Hepatocyte (in vitro differentiated cells): ENCODE measurements at regions not wholly inside any gene's neighbourhood (a gene's known extent, or its start where the extent isn't known, plus 50 kb on each side); places are given as distances from the start of the nearest gene placed in this dataset.

Source experiments
- DNase-seq: peaks from one replicate; pipeline ENCODE4 v3.0.0-alpha.2; 2016; ENCODE audit warnings: low spot score
- H2AFZ ChIP-seq: fragments of 200-600 bp; sonication (generic); 2 replicates; pipeline ENCODE4 v1.6.0; 2016; ENCODE audit warnings: antibody characterized with exemption, mild to moderate bottlenecking
- H3K27ac ChIP-seq: fragments of 200-600 bp; sonication (generic); 2 replicates; pipeline ENCODE4 v1.5.1; 2016; ENCODE audit warnings: mild to moderate bottlenecking
- H3K27me3 ChIP-seq: fragments of 200-600 bp; sonication (generic); 2 replicates; pipeline ENCODE4 v1.6.1; 2016
- H3K36me3 ChIP-seq: fragments of 200-600 bp; sonication (generic); replicated peaks from 2 replicates; pipeline ENCODE4 v1.5.1; 2016; ENCODE audit warnings: low read depth; ENCODE audit not compliant: insufficient read depth
- H3K4me1 ChIP-seq: fragments of 200-600 bp; sonication (generic); 2 replicates; pipeline ENCODE4 v1.5.1; 2016; ENCODE audit warnings: mild to moderate bottlenecking, moderate library complexity; ENCODE audit not compliant: insufficient read depth
- H3K4me2 ChIP-seq: fragments of 200-600 bp; sonication (generic); 2 replicates; pipeline ENCODE4 v1.6.0; 2016
- H3K4me3 ChIP-seq: fragments of 200-600 bp; sonication (generic); 2 replicates; pipeline ENCODE4 v1.5.1; 2016; ENCODE audit warnings: mild to moderate bottlenecking
- H3K79me2 ChIP-seq: fragments of 200-600 bp; sonication (generic); 2 replicates; pipeline ENCODE4 v1.6.0; 2017; ENCODE audit warnings: mild to moderate bottlenecking
- H3K9me2 ChIP-seq: fragments of 200-600 bp; sonication (generic); replicated peaks from 2 replicates; pipeline ENCODE4 v1.6.0; 2017; ENCODE audit warnings: mild to moderate bottlenecking; ENCODE audit not compliant: insufficient read depth
- H3K9me3 ChIP-seq: fragments of 200-600 bp; sonication (generic); 2 replicates; pipeline ENCODE4 v1.5.1; 2016; ENCODE audit warnings: low read depth, mild to moderate bottlenecking
- H4K20me1 ChIP-seq: fragments of 200-600 bp; sonication (generic); 2 replicates; pipeline ENCODE4 v1.6.0; 2016; ENCODE audit warnings: mild to moderate bottlenecking; ENCODE audit not compliant: insufficient read depth, poor library complexity, severe bottlenecking
- EZH2 ChIP-seq: fragments of 200-600 bp; sonication (generic); IDR thresholded peaks from 2 replicates; pipeline ENCODE4 v1.6.1; 2016; ENCODE audit warnings: antibody characterized with exemption, mild to moderate bottlenecking, borderline replicate concordance
- EZH2phosphoT487 ChIP-seq: fragments of 200-600 bp; sonication (generic); IDR thresholded peaks from one replicate; pipeline ENCODE4 v1.6.1; 2018; ENCODE audit warnings: antibody characterized with exemption, mild to moderate bottlenecking, low read depth, moderate library complexity; ENCODE audit not compliant: unreplicated experiment, severe bottlenecking
- WGBS: methylation state at CpG from one replicate; pipeline ENCODE4 v1.1.6; 2016; ENCODE audit warnings: low lambda C conversion rate; ENCODE audit errors: missing lambda C conversion rate; 5-methylcytosine and 5-hydroxymethylcytosine counted together
- TF ChIP-seq, protein P1 (sequence below): fragments of 200-600 bp; sonication (generic); IDR thresholded peaks from 2 replicates; pipeline ENCODE4 v1.5.1; 2016; ENCODE audit warnings: antibody characterized with exemption, mild to moderate bottlenecking; ENCODE audit not compliant: poor library complexity

DNA sequence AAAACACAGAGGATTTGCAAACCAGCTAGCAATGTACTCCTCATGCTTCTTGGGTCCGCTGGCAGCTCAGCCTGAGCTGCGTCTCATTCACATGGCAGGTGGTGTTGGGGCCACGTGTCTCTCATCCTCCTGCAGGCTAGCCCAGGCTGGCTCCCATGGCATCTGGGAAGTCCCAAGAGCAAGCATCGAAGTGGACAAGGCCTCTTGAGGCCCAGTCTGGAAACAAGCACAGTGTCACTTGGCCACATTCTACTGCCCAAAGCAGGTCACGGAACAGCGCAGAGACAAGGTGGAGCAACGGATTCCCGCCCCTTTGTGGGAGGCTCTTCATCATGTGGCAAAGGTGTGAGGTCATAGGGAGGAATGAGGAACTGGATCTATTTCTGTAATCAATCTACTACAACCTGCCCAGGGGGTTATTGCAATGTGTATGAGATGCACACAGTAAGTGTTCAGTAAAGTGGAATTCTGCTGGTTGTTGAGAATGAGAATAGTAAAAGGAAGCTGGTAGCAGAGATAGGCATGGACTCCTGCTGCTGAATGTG is 128.3 kb downstream of the TPRA1 start:
- TF ChIP-seq EZH2phosphoT487 (no peak), EZH2 (no peak)
- TF ChIP-seq, protein P1, sequence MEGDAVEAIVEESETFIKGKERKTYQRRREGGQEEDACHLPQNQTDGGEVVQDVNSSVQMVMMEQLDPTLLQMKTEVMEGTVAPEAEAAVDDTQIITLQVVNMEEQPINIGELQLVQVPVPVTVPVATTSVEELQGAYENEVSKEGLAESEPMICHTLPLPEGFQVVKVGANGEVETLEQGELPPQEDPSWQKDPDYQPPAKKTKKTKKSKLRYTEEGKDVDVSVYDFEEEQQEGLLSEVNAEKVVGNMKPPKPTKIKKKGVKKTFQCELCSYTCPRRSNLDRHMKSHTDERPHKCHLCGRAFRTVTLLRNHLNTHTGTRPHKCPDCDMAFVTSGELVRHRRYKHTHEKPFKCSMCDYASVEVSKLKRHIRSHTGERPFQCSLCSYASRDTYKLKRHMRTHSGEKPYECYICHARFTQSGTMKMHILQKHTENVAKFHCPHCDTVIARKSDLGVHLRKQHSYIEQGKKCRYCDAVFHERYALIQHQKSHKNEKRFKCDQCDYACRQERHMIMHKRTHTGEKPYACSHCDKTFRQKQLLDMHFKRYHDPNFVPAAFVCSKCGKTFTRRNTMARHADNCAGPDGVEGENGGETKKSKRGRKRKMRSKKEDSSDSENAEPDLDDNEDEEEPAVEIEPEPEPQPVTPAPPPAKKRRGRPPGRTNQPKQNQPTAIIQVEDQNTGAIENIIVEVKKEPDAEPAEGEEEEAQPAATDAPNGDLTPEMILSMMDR = no peak
- Histone ChIP-seq H3K4me2 (no peak overlapping the region), H3K79me2 (no peaks in the 10 kb centered on the region), H3K4me3 (no peak overlapping the region), H3K27me3 (peaks cover 32% of the 10 kb centered on the region), H2AFZ (no peak overlapping the region), H3K9me2 (no peaks in the 10 kb centered on the region), H3K9me3 (no peaks in the 10 kb centered on the region), H3K36me3 (no peaks in the 10 kb centered on the region), H3K27ac (no peak overlapping the region), H4K20me1 (no peaks in the 10 kb centered on the region), H3K4me1 (no peaks in the 10 kb centered on the region)
- no peak for DNase-seq
- WGBS = 86% methylated on average over 8 of the region's 8 CpGs

DNA sequence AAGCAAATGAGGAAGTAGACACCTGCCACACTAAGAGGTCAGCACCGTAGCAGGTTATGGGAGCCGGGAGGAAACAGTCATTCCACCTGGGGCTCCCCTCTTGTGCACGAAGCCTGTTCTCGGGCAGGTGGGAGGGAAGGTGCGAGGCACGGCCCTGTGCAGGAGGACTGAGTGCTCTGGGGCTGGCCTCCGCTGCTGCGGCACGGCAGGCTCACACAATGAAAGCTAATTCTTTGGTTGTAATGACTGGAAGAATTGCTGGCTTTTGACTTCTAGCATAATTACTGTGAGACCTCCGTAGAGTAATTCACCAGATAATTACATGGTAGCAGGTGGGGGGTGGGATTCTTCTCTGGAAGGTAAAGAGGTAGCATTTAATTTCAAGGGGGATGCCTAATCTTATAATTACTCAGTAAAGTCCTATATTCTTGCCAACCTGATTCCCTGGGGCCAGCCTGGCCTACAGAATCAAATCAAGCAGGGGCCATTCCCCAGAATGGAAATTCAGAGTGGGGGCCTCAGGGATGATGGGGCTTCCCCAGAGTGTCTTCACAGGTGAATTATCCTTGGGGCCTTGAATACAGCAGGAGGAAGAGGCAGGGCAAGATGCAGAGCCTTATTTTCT is 129.1 kb downstream of the TPRA1 start:
- H3K27ac ChIP-seq = no peak overlapping the region
- H3K36me3 ChIP-seq = no peaks in the 10 kb centered on the region
- no peaks in the 10 kb centered on the region for H3K9me2 ChIP-seq
- peaks cover 40% of the 10 kb centered on the region for H3K27me3 ChIP-seq
- no peak overlapping the region for H3K4me3 ChIP-seq
- H3K79me2 ChIP-seq = no peaks in the 10 kb centered on the region
- peaks cover 4% of the 10 kb centered on the region for H3K4me1 ChIP-seq
- H2AFZ ChIP-seq = no peak overlapping the region
- TF ChIP-seq EZH2 = no peak
- no peak for TF ChIP-seq EZH2phosphoT487
- TF ChIP-seq, protein P1 = no peak
- 71% methylated on average over 10 of the region's 10 CpGs for WGBS
- no peaks in the 10 kb centered on the region for H3K9me3 ChIP-seq
- DNase-seq = no peak
- H3K4me2 ChIP-seq = no peak overlapping the region
- no peaks in the 10 kb centered on the region for H4K20me1 ChIP-seq

DNA sequence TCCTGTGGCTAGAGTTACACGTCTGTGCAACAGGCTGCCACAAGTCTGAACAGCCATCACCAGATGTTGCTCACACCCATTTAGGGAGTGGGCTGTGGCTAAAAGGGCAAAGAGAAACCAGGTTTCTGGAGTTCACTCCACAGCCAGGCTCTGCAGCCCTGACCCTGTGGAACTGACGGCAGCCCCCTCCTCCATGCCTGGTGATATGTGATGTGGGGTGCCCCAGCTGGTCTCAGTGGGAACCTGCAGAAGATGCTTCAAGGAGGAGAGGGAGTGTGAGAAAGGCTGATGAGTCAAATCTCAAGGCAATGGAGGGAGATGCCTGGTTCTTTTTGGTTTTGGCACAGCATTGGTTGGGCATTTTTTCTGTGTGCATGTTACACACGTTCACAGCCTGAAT is 130.6 kb downstream of the TPRA1 start:
- H3K4me3 ChIP-seq = no peak overlapping the region
- no peaks in the 10 kb centered on the region for H3K79me2 ChIP-seq
- no peaks in the 10 kb centered on the region for H3K9me3 ChIP-seq
- H3K36me3 ChIP-seq = no peaks in the 10 kb centered on the region
- no peak overlapping the region for H3K4me2 ChIP-seq
- no peak for TF ChIP-seq EZH2phosphoT487
- no peak for TF ChIP-seq EZH2
- TF ChIP-seq, protein P1 = no peak
- H2AFZ ChIP-seq = no peak overlapping the region
- no peaks in the 10 kb centered on the region for H4K20me1 ChIP-seq
- no peak for DNase-seq
- no peaks in the 10 kb centered on the region for H3K9me2 ChIP-seq
- WGBS = 75% methylated on average over 3 of the region's 3 CpGs
- no peak overlapping the region for H3K27ac ChIP-seq
- H3K27me3 ChIP-seq = peaks cover 54% of the 10 kb centered on the region
- peaks cover 7% of the 10 kb centered on the region for H3K4me1 ChIP-seq
